Right kidney (tissue), 1 donor: ENCODE measurements at regions not wholly inside any gene's neighbourhood (a gene's known extent, or its start where the extent isn't known, plus 50 kb on each side); places are given as distances from the start of the nearest gene placed in this dataset.
"Not testable (repeated sequence)": the region's sequence is repeated elsewhere in the genome, so short reads cannot be mapped to it uniquely, and the experiment has no call there.

Source experiments
- DNase-seq: peaks from one replicate; pipeline ENCODE4 v3.0.0-alpha.2; 2016

DNA sequence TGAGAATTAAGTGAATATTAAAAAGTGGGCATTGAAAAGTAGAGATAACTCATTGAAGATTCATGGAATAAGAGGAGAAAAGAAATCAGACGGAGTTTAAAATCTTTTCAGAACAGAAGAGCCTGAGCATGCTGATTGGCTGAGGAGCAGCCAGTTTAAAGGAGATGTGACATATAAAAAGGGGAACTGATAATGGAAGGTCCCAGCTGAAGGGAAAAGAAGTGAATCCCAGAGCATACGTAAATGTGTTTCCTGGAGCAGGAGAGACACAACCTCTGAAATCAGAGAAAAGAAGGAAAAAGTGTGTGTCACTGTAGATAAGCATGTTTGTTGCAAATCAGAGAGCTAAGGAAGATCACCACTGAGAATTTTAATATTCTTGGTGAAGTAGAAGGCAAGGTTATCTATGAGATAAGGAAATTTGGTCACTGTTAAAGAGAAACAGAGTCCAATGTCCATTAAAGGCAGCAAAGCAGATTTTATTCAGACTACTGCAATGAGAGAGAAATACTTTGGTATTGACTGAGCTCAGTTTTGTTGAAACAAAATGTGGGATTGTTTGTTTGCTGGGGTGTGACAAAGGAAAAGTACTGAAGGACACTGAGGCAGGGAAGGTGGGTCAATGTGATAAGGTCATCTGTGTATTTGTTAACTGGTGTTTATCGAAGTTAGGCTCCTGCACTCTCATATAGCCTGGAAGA, 84.6 kb upstream of the WDR72 start:
- DNase-seq: no peak

GRCh38 chr15:53843166-53843565, 83.7 kb upstream of the WDR72 start:
- DNase-seq: no peak

DNA sequence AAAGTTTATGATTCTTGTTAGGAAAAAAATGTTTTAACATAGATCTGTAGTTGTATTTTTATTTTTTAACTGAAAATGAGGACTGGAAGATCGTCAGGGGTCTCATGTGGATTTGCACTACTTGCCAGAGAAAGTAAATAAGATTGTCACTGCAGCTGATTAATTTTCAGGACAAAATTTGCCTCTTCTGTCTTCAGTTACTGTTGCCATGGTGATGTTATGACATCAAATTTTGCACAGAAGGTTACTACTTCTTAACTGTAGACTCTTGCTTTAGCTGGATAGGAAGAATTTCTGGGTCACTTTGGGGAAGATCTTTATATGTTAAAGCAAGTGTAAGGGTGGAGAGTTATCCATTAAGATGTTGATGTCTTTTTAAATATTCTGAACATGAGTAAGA, 82.2 kb upstream of the WDR72 start:
- no peak for DNase-seq

DNA sequence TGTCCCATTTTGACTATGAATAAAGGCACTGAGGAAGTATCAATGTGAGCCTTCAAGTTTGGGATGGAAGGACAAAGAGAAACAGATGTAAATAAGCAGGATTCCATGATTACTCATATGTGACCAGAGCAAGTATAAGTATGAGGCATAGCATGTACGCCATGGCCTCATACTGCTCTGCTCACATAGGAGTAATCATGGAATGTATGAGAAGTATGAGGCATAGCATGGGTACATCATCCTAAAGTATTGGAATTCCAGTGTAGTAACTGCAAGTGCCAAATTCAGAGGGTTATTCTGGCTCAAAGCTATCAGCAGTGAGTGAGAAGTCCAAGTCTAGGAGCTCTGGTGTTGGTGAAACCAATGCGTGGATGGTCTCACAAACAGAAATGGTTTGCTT, 81.2 kb upstream of the WDR72 start:
- DNase-seq: no peak

GRCh38 chr15:53837263-53837662, 77.8 kb upstream of the WDR72 start:
- DNase-seq: peak; percentile 20

DNA sequence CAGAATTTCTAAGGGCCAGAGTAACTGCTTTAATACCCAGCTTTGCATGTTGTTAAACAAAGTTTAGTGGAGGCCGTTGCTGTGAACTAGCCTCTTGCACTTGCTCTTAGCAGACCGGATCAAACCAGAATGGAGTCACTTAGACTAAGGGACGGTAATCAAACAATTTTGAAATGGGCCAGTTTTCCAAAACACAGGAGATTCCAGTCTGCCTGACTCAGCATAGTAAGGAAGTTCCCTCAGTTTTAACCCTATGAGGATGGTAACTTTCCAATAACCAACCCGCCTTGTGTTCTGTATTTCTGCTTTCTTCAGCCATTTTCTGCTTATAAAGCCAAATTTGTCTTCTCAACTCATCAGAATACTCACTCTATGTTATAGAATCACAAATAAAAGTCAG, 77.2 kb upstream of the WDR72 start:
- DNase-seq: no peak

DNA sequence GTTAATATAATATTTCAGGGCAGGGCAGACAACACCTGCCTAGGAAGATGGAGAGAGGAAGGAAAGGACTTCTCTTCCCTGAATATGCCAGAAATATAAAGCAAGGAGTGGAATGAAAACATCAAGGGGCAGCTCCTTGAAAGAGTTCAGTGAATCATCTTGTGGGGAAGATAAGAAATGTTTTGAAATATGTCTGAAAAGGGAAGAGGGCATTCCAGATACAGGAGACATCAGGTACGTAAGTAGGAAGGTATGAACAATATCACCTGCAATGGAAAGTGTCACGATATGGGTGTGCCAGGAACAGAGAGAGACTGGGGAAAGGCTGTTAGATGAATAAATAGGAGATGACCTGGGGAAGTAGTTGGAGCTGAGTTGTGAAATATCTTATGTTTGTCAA, 75.8 kb upstream of the WDR72 start:
- DNase-seq: no peak

DNA sequence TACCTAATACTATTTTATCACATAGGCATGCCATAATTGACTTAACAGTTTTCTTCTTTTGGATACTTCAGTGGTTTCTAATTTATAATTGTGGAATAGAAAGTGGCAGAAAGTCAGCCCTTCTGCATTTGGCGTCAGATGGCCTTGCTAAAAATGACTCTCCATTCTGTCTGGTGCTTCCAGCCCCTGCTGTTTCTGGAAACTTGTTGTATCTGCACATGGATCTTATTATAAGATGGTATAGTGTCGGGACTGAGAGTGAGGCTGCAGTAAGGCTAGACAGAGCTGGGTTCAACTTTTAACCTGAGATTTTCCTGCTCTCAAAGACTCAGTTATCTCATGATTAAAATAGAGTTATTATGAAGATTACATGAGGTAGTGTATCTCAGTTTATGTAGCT, 74.8 kb upstream of the WDR72 start:
- DNase-seq: no peak

- peak; percentile 32 for DNase-seq
These were observed 73.7 kb upstream of the WDR72 start for GRCh38 chr15:53833134-53833624.

- no peak for DNase-seq
These were observed 72.7 kb upstream of the WDR72 start for GRCh38 chr15:53831907-53832770.

GRCh38 chr15:53830707-53831386, 71.4 kb upstream of the WDR72 start:
- peak; percentile 49 for DNase-seq

GRCh38 chr15:53829923-53830459, 70.5 kb upstream of the WDR72 start:
- DNase-seq: no peak

DNA sequence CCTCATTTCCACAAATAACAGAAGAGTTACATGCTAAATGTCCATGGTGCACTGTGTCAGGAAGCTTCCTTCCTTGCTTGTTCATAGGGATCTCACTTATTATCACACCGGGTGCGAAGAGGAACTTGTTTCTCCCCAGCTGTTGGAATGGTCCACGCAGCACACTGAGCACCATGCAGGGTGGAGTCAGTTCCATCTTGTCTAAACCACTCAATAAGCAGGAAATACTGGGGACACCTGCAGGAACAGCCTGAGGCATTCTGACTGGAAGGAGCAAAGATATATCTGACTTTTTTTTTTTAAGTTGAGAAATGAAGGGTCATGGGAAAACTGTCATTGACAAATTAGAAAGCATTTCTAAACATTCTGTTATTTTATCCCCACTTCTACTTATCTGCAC, 70.0 kb upstream of the WDR72 start:
- no peak for DNase-seq

DNA sequence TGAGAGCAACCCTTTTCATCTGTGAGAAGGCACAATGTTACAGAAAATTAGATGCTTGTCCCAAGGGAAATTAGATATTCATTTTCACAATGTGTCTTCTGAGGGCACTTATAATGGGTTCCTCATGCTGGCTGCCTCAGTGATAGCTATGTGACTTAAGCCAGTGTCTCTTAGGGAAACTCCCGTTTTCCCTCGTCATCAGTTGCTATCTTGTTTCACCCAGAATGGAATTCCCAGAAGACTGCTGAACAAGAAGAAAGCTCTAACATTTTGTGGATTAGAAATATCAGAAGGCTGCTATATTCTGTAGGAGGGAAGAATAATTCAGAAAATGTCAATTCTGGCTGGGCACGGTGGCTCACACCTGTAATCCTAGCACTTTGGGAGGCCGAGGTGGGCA, 67.9 kb upstream of the WDR72 start:
- no peak for DNase-seq

GRCh38 chr15:53811530-53811929, 52.1 kb upstream of the WDR72 start:
- no peak for DNase-seq

GRCh38 chr15:53810306-53810705, 50.8 kb upstream of the WDR72 start:
- not testable (repeated sequence) for DNase-seq
